ENCODE measurements at regions not wholly inside any gene's neighbourhood (a gene's known extent, or its start where the extent isn't known, plus 50 kb on each side); places are given as distances from the start of the nearest gene placed in this dataset.

- DNase-seq = no peak
Measured at GRCh38 chr11:127677660-127678425, 677.3 kb upstream of the KIRREL3 start.

- DNase-seq = no peak
Measured at GRCh38 chr11:127675581-127675980, 675.0 kb upstream of the KIRREL3 start.

- no peak for DNase-seq
Measured at GRCh38 chr11:127674754-127675153, 674.2 kb upstream of the KIRREL3 start.

- DNase-seq = no peak
Measured at GRCh38 chr11:127670374-127671119, 670.0 kb upstream of the KIRREL3 start.

GRCh38 chr11:127656116-127656836 is 655.7 kb upstream of the KIRREL3 start:
- DNase-seq = no peak

GRCh38 chr11:127653076-127653475 is 652.5 kb upstream of the KIRREL3 start:
- DNase-seq = no peak

- DNase-seq = no peak
Measured at GRCh38 chr11:127651888-127652221, 651.3 kb upstream of the KIRREL3 start.

GRCh38 chr11:127651175-127651887 is 650.8 kb upstream of the KIRREL3 start:
- DNase-seq = no peak

- no peak for DNase-seq
Measured at GRCh38 chr11:127649958-127650357, 649.4 kb upstream of the KIRREL3 start.

- DNase-seq = no peak
Measured at GRCh38 chr11:127649071-127649470, 648.5 kb upstream of the KIRREL3 start.

- DNase-seq = no peak
Measured at GRCh38 chr11:127648583-127648982, 648.0 kb upstream of the KIRREL3 start.

- no peak for DNase-seq
Measured at GRCh38 chr11:127644366-127644765, 643.8 kb upstream of the KIRREL3 start.

GRCh38 chr11:127643268-127644058 is 642.9 kb upstream of the KIRREL3 start:
- DNase-seq = no peak

- no peak for DNase-seq
Measured at GRCh38 chr11:127640561-127641451, 640.2 kb upstream of the KIRREL3 start.

- DNase-seq = no peak
Measured at GRCh38 chr11:127639916-127640315, 639.3 kb upstream of the KIRREL3 start.

GRCh38 chr11:127632976-127633680 is 632.6 kb upstream of the KIRREL3 start:
- no peak for DNase-seq

GRCh38 chr11:127632546-127632945 is 632.0 kb upstream of the KIRREL3 start:
- no peak for DNase-seq

- DNase-seq = no peak
Measured at GRCh38 chr11:127631974-127632373, 631.4 kb upstream of the KIRREL3 start.

GRCh38 chr11:127629200-127629599 is 628.6 kb upstream of the KIRREL3 start:
- DNase-seq = no peak

- DNase-seq = no peak
Measured at GRCh38 chr11:127628458-127628785, 627.9 kb upstream of the KIRREL3 start.
